SK-N-SH treated with all-trans-retinoic acid at 6 μM for 48 hours (cell line): ENCODE measurements at regions not wholly inside any gene's neighbourhood (a gene's known extent, or its start where the extent isn't known, plus 50 kb on each side); places are given as distances from the start of the nearest gene placed in this dataset.

Experiments
- ESRRG ChIP-seq: fragments of 250-450 bp; sonication (Bioruptor Pico); IDR thresholded peaks from 2 replicates; pipeline ENCODE4 v1.6.1; 2021; ENCODE audit warnings: mild to moderate bottlenecking
- ISL1 ChIP-seq: fragments of 250-450 bp; sonication (Bioruptor Pico); IDR thresholded peaks from 2 replicates; pipeline ENCODE4 v2.1.2; 2022; ENCODE audit warnings: mild to moderate bottlenecking, moderate library complexity
- PATZ1 ChIP-seq: fragments of 250-450 bp; sonication (Bioruptor Pico); IDR thresholded peaks from 2 replicates; pipeline ENCODE4 v1.8.0; 2020; ENCODE audit warnings: mild to moderate bottlenecking, moderate library complexity, borderline replicate concordance
- PPARA ChIP-seq: fragments of 250-450 bp; sonication (Bioruptor Pico); IDR thresholded peaks from 2 replicates; pipeline ENCODE4 v1.5.0; 2020; ENCODE audit warnings: mild to moderate bottlenecking, borderline replicate concordance
- ZFP3 ChIP-seq: fragments of 250-450 bp; sonication (Bioruptor Pico); IDR thresholded peaks from 2 replicates; pipeline ENCODE4 v1.5.0; 2020; ENCODE audit warnings: mild to moderate bottlenecking, moderate library complexity
- ZNF70 ChIP-seq: fragments of 450-650 bp; formaldehyde crosslinking; IDR thresholded peaks from 2 replicates; pipeline ENCODE4 v1.5.0; 2020; ENCODE audit warnings: mild to moderate bottlenecking, moderate library complexity
- ZNF8 ChIP-seq: fragments of 450-650 bp; formaldehyde crosslinking; IDR thresholded peaks from 2 replicates; pipeline ENCODE4 v1.5.0; 2020; ENCODE audit warnings: mild to moderate bottlenecking, moderate library complexity

DNA sequence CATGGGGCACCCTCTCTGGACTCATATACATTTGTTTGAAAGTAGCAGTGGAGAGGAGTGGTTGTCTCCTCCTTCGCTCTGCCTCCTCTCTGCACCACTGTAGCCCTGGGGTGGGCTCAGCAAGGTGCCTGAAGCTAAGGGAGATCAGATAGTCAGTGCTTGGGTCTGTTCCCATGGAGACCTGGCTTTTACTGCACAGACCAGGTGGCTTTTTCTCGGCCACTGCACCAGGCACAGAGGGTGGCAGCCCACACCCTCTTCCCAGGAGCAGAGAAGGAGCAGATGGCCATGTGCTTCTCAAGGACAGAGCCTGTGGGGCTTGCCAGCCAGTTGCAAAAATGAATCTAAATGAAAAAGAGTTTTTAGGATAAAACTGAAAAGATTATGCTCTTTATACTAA, 123.4 kb upstream of the KCNK1 start:
- TF ChIP-seq ZFP3 (CRISPR knock-in tag), result no peak
- TF ChIP-seq ESRRG (CRISPR knock-in tag), result no peak
- no peak for TF ChIP-seq ISL1 (CRISPR knock-in tag)
- TF ChIP-seq PPARA (CRISPR knock-in tag), result no peak
- no peak for TF ChIP-seq ZNF8
- no peak for TF ChIP-seq ZNF70 (CRISPR knock-in tag)
- TF ChIP-seq PATZ1 (CRISPR knock-in tag), result no peak
